T-cell (primary cell): ENCODE measurements at regions not wholly inside any gene's neighbourhood (a gene's known extent, or its start where the extent isn't known, plus 50 kb on each side); places are given as distances from the start of the nearest gene placed in this dataset.
"Not testable (repeated sequence)": the region's sequence is repeated elsewhere in the genome, so short reads cannot be mapped to it uniquely, and the experiment has no call there.

Experiments
- ATAC-seq, 4 experiments: fragments of 200-7000 bp in 3 of 4; fragments of 150-1000 bp in 1 of 4; cut with Tn5 transposase; replicated peaks in 1 of 4; 1 replicate in 3 of 4; 2 replicates in 1 of 4; pipeline ENCODE4 v1.10.0; 2021; ENCODE audit warnings: moderate library complexity in 3 of 4, mild to moderate bottlenecking in 2 of 4, moderate number of reproducible peaks in 1 of 4
- CTCF ChIA-PET, 2 donors: fragments of 300-600 bp; sonication (Branson Sonifier 250); formaldehyde crosslinking; loops; one replicate each; lab custom pipeline; 2022; ENCODE audit warnings: antibody characterized with exemption in 2 of 2; lab: Charles Lee
- POLR2A ChIA-PET, 2 donors: fragments of 300-600 bp; sonication (Branson Sonifier 250); formaldehyde crosslinking; loops; one replicate each; lab custom pipeline; 2022; ENCODE audit warnings: antibody characterized with exemption in 2 of 2; lab: Charles Lee
- DNase-seq, 35 experiments: peaks; one replicate each; pipeline versions ENCODE4 v3.0.0 to v3.0.0-alpha.2; 2013 to 2023
- H3K27ac ChIP-seq: one replicate; pipeline ENCODE4 v1.5.1; 2013; ENCODE audit warnings: low read length
- H3K27me3 ChIP-seq, 2 experiments: replicated peaks in 1 of 2; 1 replicate in 1 of 2; 2 replicates in 1 of 2; pipeline versions ENCODE4 v1.6.1 to v1.7.0; 2013; ENCODE audit warnings: low read length in 1 of 2, mixed read lengths in 1 of 2; ENCODE audit not compliant: control insufficient read depth in 2 of 2, insufficient read depth in 2 of 2; ENCODE audit errors: extremely low read depth in 1 of 2
- H3K36me3 ChIP-seq, 2 donors: 1 replicate in 1 of 2; 2 replicates in 1 of 2; pipeline versions ENCODE4 v1.6.1 to v1.7.0; 2013; ENCODE audit warnings: low read length in 1 of 2; ENCODE audit not compliant: control insufficient read depth in 2 of 2, insufficient read depth in 1 of 2; ENCODE audit errors: extremely low read depth in 1 of 2
- H3K4me1 ChIP-seq, 2 experiments: 1 replicate in 1 of 2; 2 replicates in 1 of 2; pipeline versions ENCODE4 v1.6.1 to v1.7.0; 2013; ENCODE audit warnings: low read length in 2 of 2, mixed read lengths in 1 of 2; ENCODE audit not compliant: insufficient read depth in 2 of 2, control insufficient read depth in 1 of 2; ENCODE audit errors: extremely low read depth in 1 of 2
- H3K4me3 ChIP-seq, 2 donors: 1 replicate in 1 of 2; 2 replicates in 1 of 2; pipeline versions ENCODE4 v1.5.1 to v1.7.0; 2013; ENCODE audit warnings: mild to moderate bottlenecking in 2 of 2, low read length in 1 of 2, moderate library complexity in 1 of 2; ENCODE audit not compliant: control insufficient read depth in 1 of 2; ENCODE audit errors: extremely low read depth in 1 of 2
- H3K9me3 ChIP-seq: 2 replicates; pipeline ENCODE4 v1.7.0; 2013
- H3K27ac Mint-ChIP-seq, 2 donors: one replicate each; pipeline ENCODE4 v1.8.0; 2020 to 2021; ENCODE audit warnings: mild to moderate bottlenecking in 2 of 2, mixed read lengths in 2 of 2
- H3K27me3 Mint-ChIP-seq, 2 donors: one replicate each; pipeline ENCODE4 v1.8.0; 2021 to 2022; ENCODE audit warnings: mixed read lengths in 2 of 2
- H3K36me3 Mint-ChIP-seq: one replicate; pipeline ENCODE4 v1.8.0; 2021; ENCODE audit warnings: mixed read lengths
- H3K4me1 Mint-ChIP-seq, 3 donors: one replicate each; pipeline ENCODE4 v1.8.0; 2020 to 2022; ENCODE audit warnings: mixed read lengths in 3 of 3, mild to moderate bottlenecking in 1 of 3
- H3K4me3 Mint-ChIP-seq, 3 donors: one replicate each; pipeline ENCODE4 v1.8.0; 2020 to 2022; ENCODE audit warnings: mild to moderate bottlenecking in 3 of 3, mixed read lengths in 3 of 3, moderate library complexity in 3 of 3
- H3K9me3 Mint-ChIP-seq, 3 donors: one replicate each; pipeline ENCODE4 v1.8.0; 2020 to 2022; ENCODE audit warnings: mixed read lengths in 3 of 3
- WGBS: methylation state at CpG from one replicate; pipeline ENCODE4 v1.1.5; 2013; ENCODE audit warnings: missing lambda C conversion rate; ENCODE audit not compliant: insufficient coverage; 5-methylcytosine and 5-hydroxymethylcytosine counted together

GRCh38 chr18:73331212-73331772 lies 463.5 kb upstream of the NETO1 start:
- ChIA-PET CTCF (no interaction called here), POLR2A (no interaction called here)
- Histone ChIP-seq H3K27me3 (no peaks in the 10 kb centered on the region), H3K36me3 (no peaks in the 10 kb centered on the region), H3K9me3 (no peaks in the 10 kb centered on the region), H3K27ac (no peak overlapping the region), H3K4me3 (no peak overlapping the region), H3K4me1 (no peaks in the 10 kb centered on the region)
- no peak overlapping the region for H3K4me3 Mint-ChIP-seq
- no peaks in the 10 kb centered on the region for H3K4me1 Mint-ChIP-seq
- H3K36me3 Mint-ChIP-seq: no peaks in the 10 kb centered on the region
- ATAC-seq (no peak), DNase-seq (no peak)
- H3K9me3 Mint-ChIP-seq: peaks cover 0 to 3% (median 0%) of the 10 kb centered on the region in 3 donors
- no peak overlapping the region for H3K27ac Mint-ChIP-seq
- no CpG with 5 or more reads among the region's 4 CpGs for WGBS
- no peaks in the 10 kb centered on the region for H3K27me3 Mint-ChIP-seq

DNA sequence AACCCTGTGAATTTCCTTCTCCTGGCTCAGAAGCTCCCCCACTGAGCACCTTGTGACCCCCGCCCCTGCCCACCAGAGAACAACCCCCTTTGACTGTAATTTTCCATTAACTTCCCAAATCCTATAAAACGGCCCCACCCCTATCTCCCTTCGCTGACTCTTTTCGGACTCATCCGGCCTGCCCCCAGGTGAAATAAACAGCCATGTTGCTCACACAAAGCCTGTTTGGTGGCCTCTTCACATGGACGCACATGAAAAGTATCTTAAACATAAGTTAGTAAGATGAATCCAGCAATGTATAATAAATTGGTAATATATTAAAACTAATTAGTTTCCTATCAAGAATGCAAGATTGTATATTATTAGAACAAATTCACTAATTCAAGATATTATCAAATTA lies 462.3 kb upstream of the NETO1 start:
- ATAC-seq, DNase-seq, H3K4me3 Mint-ChIP-seq, POLR2A ChIA-PET, H3K9me3 ChIP-seq, H3K36me3 Mint-ChIP-seq, H3K27me3 ChIP-seq, H3K4me1 Mint-ChIP-seq, H3K36me3 ChIP-seq, H3K27ac ChIP-seq, H3K27me3 Mint-ChIP-seq, CTCF ChIA-PET, H3K4me1 ChIP-seq, H3K4me3 ChIP-seq, H3K27ac Mint-ChIP-seq, H3K9me3 Mint-ChIP-seq: not testable (repeated sequence)
- 83% methylated on average over 2 of the region's 6 CpGs for WGBS

- H3K9me3 Mint-ChIP-seq, H3K4me3 ChIP-seq, H3K4me1 ChIP-seq, H3K27ac Mint-ChIP-seq, H3K27ac ChIP-seq, CTCF ChIA-PET, ATAC-seq, POLR2A ChIA-PET, H3K4me3 Mint-ChIP-seq, DNase-seq, H3K4me1 Mint-ChIP-seq, H3K27me3 ChIP-seq, H3K9me3 ChIP-seq, H3K36me3 ChIP-seq, H3K36me3 Mint-ChIP-seq, H3K27me3 Mint-ChIP-seq: not testable (repeated sequence)
- no CpG with 5 or more reads among the region's 5 CpGs for WGBS
Observed at GRCh38 chr18:73324187-73324831, 456.5 kb upstream of the NETO1 start.

GRCh38 chr18:73318739-73319479 lies 451.1 kb upstream of the NETO1 start:
- no peaks in the 10 kb centered on the region for H3K27me3 ChIP-seq
- Mint-ChIP-seq H3K4me3 (no peak overlapping the region), H3K27me3 (no peaks in the 10 kb centered on the region), H3K4me1 (no peaks in the 10 kb centered on the region), H3K36me3 (no peaks in the 10 kb centered on the region), H3K27ac (no peak overlapping the region), H3K9me3 (peaks cover 0 to 12% (median 9%) of the 10 kb centered on the region in 3 donors)
- no CpG with 5 or more reads among the region's 6 CpGs for WGBS
- no peaks in the 10 kb centered on the region for H3K4me1 ChIP-seq
- H3K9me3 ChIP-seq: no peaks in the 10 kb centered on the region
- no peak for DNase-seq
- ChIA-PET POLR2A (no interaction called here), CTCF (no interaction called here)
- H3K27ac ChIP-seq: no peak overlapping the region
- no peak for ATAC-seq
- H3K4me3 ChIP-seq: no peak overlapping the region
- no peaks in the 10 kb centered on the region for H3K36me3 ChIP-seq

GRCh38 chr18:73316513-73316912 lies 448.7 kb upstream of the NETO1 start:
- no peaks in the 10 kb centered on the region for H3K4me1 ChIP-seq
- Mint-ChIP-seq H3K27me3 (no peaks in the 10 kb centered on the region), H3K9me3 (peaks cover 0 to 9% (median 8%) of the 10 kb centered on the region in 3 donors), H3K36me3 (no peaks in the 10 kb centered on the region), H3K4me3 (no peak overlapping the region), H3K27ac (no peak overlapping the region), H3K4me1 (no peaks in the 10 kb centered on the region)
- no peaks in the 10 kb centered on the region for H3K27me3 ChIP-seq
- POLR2A ChIA-PET: no interaction called here
- CTCF ChIA-PET: no interaction called here
- DNase-seq: no peak
- H3K4me3 ChIP-seq: no peak overlapping the region
- H3K9me3 ChIP-seq: no peaks in the 10 kb centered on the region
- no CpG with 5 or more reads among the region's 1 CpG for WGBS
- H3K27ac ChIP-seq: no peak overlapping the region
- H3K36me3 ChIP-seq: no peaks in the 10 kb centered on the region
- no peak for ATAC-seq

DNA sequence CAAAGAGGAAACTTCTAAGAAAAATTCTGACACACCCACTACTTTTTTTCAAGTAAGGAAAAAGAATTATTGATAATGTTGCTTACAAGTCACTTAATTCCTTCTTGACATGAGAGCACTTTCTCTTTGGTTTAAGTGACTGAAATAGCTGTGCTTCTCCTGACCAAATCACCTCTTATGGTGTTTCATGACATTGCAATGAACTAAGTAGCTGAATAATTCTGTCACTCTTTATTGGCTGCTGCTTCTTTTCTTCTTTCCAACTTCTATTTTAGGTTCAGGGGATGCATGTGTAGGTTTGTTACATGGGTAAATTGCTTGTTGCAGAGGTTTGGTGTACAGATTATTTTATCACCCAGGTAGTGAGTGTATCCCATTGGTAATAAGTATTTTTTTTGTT lies 447.6 kb upstream of the NETO1 start:
- Mint-ChIP-seq H3K27ac (no peak overlapping the region), H3K36me3 (no peaks in the 10 kb centered on the region), H3K27me3 (no peaks in the 10 kb centered on the region), H3K4me1 (no peaks in the 10 kb centered on the region), H3K9me3 (peaks cover 5 to 9% (median 8%) of the 10 kb centered on the region in 3 donors), H3K4me3 (no peak overlapping the region)
- no peak overlapping the region for H3K27ac ChIP-seq
- no peaks in the 10 kb centered on the region for H3K9me3 ChIP-seq
- ATAC-seq (no peak), DNase-seq (no peak)
- CTCF ChIA-PET: no interaction called here
- H3K4me1 ChIP-seq: no peaks in the 10 kb centered on the region
- no peak overlapping the region for H3K4me3 ChIP-seq
- H3K27me3 ChIP-seq: no peaks in the 10 kb centered on the region
- H3K36me3 ChIP-seq: no peaks in the 10 kb centered on the region
- POLR2A ChIA-PET: no interaction called here
